SK-N-MC (cell line): ENCODE measurements at regions not wholly inside any gene's neighbourhood (a gene's known extent, or its start where the extent isn't known, plus 50 kb on each side); places are given as distances from the start of the nearest gene placed in this dataset.

ENCODE experiments used
- EZH2 ChIP-seq: fragments of 200-600 bp; sonication (generic); IDR thresholded peaks from one replicate; pipeline ENCODE4 v1.6.1; 2017; ENCODE audit warnings: antibody characterized with exemption
- FOXP2 ChIP-seq: optimal IDR thresholded peaks from 2 replicates; pipeline ENCODE3; 2011; ENCODE audit warnings: mild to moderate bottlenecking, moderate library complexity; ENCODE audit not compliant: insufficient read depth; ENCODE audit errors: extremely low read length, control extremely low read depth
- POLR2AphosphoS5 ChIP-seq: IDR thresholded peaks from 2 replicates; pipeline ENCODE4 v1.6.1; 2012; ENCODE audit warnings: mild to moderate bottlenecking, low read depth, low read length, borderline replicate concordance

DNA sequence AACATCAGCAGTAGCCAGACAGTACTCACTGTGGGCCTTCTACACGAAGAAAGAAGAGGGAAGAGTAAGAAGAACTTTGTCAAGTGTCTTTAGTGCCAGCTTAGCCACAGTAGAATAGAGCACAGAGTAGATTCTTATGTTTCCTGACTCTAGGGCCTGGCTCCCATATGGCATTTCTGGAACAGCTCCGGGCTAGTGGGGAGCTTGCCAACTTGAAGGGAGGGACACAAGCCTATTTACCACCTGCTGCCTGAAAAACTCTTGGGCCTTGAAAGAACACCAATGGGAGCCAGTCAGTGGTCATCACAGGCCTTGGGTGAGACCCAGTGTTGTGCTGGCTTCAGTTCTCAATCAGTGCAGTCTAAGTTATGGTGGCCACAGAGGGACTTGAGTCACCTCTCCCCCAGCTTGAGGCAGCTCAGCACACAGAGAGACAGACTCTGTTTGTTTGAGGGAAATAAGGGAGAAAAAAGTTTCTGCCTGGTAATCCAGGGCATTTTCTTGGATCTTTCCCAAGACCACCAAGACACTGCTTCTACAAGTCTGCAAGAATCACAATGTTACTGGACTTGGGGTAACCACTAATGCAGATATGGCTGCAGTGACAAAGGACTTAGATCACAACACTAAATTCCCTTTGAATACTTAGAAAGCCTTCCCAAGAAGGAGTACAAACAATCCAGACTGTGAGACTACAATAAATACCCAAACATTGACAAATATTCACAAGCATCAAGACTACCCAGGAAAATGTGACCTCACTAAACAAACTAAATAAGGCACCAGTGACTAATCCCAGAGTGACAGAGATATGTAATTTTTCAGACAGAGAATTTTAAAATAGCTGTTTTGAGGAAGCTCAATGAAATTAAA is 261.0 kb upstream of the NDST3 start:
- TF ChIP-seq POLR2AphosphoS5, result no peak
- no peak for TF ChIP-seq EZH2
- no peak for TF ChIP-seq FOXP2
